ENCODE measurements at regions not wholly inside any gene's neighbourhood (a gene's known extent, or its start where the extent isn't known, plus 50 kb on each side); places are given as distances from the start of the nearest gene placed in this dataset.

GRCh38 chr5:2879701-2880100, 128.2 kb upstream of the IRX2 start:
- no peak overlapping the region for H3K27ac ChIP-seq
- TF ChIP-seq, protein P1, sequence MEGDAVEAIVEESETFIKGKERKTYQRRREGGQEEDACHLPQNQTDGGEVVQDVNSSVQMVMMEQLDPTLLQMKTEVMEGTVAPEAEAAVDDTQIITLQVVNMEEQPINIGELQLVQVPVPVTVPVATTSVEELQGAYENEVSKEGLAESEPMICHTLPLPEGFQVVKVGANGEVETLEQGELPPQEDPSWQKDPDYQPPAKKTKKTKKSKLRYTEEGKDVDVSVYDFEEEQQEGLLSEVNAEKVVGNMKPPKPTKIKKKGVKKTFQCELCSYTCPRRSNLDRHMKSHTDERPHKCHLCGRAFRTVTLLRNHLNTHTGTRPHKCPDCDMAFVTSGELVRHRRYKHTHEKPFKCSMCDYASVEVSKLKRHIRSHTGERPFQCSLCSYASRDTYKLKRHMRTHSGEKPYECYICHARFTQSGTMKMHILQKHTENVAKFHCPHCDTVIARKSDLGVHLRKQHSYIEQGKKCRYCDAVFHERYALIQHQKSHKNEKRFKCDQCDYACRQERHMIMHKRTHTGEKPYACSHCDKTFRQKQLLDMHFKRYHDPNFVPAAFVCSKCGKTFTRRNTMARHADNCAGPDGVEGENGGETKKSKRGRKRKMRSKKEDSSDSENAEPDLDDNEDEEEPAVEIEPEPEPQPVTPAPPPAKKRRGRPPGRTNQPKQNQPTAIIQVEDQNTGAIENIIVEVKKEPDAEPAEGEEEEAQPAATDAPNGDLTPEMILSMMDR (conservative IDR thresholded peaks at IDR 0.05; ENCODE audit: low read depth) = no peak
- POLR2A ChIA-PET (ENCODE audit: low non-redundant PET) = no interaction called here
- CTCF ChIA-PET = no interaction called here
- no peak for DNase-seq (ENCODE audit: low spot score)

GRCh38 chr5:2877522-2877921, 126.0 kb upstream of the IRX2 start:
- ChIA-PET CTCF (interaction anchor here (0.5 kb wide), 1 partner anchor 929 kb away, joined by 3 read pairs; no protein-coding TSS in a partner anchor), POLR2A (ENCODE audit: low non-redundant PET) (no interaction called here)
- TF ChIP-seq, protein P1 (conservative IDR thresholded peaks at IDR 0.05; ENCODE audit: low read depth) = no peak
- no peak for DNase-seq (ENCODE audit: low spot score)
- H3K27ac ChIP-seq = no peak overlapping the region

DNA sequence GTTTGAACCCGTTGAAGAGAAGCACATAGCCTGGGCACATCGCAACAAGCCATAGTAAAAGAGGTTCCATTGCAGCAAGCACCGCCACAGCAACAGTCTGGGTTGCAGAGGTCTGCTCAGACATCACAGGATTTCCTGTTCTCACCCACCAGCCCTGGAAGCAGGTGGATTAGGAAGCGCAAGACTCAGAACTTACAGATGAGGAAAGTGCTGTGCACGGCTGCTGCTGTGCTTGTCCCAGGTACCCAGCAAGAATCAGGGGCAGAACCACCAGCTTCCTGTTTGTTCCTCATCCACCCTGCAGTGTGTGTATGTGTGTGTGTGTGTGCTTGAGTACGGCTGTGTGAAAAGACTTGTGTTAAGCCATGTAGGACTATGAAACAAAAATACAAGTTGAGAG, 124.7 kb upstream of the IRX2 start:
- CTCF ChIA-PET = no interaction called here
- no peak for DNase-seq (ENCODE audit: low spot score)
- POLR2A ChIA-PET (ENCODE audit: low non-redundant PET) = no interaction called here
- H3K27ac ChIP-seq = no peak overlapping the region
- TF ChIP-seq, protein P1 (conservative IDR thresholded peaks at IDR 0.05; ENCODE audit: low read depth) = no peak

- H3K27ac ChIP-seq = no peak overlapping the region
- CTCF ChIA-PET = no interaction called here
- no peak for DNase-seq (ENCODE audit: low spot score)
- TF ChIP-seq, protein P1 (conservative IDR thresholded peaks at IDR 0.05; ENCODE audit: low read depth) = no peak
- POLR2A ChIA-PET (ENCODE audit: low non-redundant PET) = no interaction called here
Measured at GRCh38 chr5:2874099-2874498, 122.6 kb upstream of the IRX2 start.

GRCh38 chr5:2872676-2873075, 121.2 kb upstream of the IRX2 start:
- TF ChIP-seq, protein P1 (conservative IDR thresholded peaks at IDR 0.05; ENCODE audit: low read depth) = no peak
- CTCF ChIA-PET = no interaction called here
- no peak for DNase-seq (ENCODE audit: low spot score)

DNA sequence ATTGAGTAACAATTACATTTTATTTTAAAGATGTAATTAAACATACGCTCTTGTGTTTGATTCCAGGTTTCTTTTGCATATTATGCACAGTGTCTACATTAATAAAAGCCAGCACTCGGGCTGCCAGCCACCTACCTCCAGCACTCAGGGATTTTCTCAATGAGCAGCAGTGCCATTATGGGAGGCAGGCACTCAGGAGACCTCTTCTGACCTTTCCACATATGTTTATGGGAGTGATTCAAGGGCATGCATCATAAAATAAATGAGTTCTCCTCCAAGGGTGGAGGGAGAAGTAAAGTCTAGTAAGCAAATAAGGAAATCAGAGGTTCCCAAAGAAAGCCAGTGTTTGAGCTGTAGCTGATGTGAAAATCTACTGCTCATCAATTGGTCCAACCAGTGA, 119.8 kb upstream of the IRX2 start:
- POLR2A ChIA-PET (ENCODE audit: low non-redundant PET) = no interaction called here
- CTCF ChIA-PET = no interaction called here
- no peak overlapping the region for H3K27ac ChIP-seq
- no peak for DNase-seq (ENCODE audit: low spot score)
- TF ChIP-seq, protein P1 (conservative IDR thresholded peaks at IDR 0.05; ENCODE audit: low read depth) = no peak

More at GRCh38 chr5:2872676-2873075, 121.2 kb upstream of the IRX2 start:
- no peak overlapping the region for H3K27ac ChIP-seq
- POLR2A ChIA-PET (ENCODE audit: low non-redundant PET) = no interaction called here

DNA sequence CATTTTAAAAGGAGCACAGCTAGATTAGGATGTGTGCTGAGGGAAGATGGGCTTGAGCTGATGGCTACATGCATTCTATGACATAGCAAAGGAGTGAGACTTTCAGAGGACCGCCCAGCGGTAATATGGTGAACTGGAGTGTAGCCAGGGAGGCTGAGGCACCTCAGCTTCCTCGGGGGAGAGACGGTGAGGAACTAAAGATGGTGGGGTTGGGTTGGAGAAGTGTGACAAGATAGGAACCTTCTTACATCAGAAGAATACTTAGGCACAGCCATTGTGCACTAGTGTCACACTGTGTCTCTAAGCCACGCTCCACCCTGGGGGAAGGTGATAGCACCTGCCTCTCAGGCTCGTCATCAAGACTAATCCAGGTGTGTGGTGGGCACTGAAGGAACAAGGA, 118.0 kb upstream of the IRX2 start:
- ChIA-PET CTCF (no interaction called here), POLR2A (ENCODE audit: low non-redundant PET) (no interaction called here)
- no peak for DNase-seq (ENCODE audit: low spot score)
- no peak overlapping the region for H3K27ac ChIP-seq
- TF ChIP-seq, protein P1 (conservative IDR thresholded peaks at IDR 0.05; ENCODE audit: low read depth) = no peak
